DMS 273 (cell line): ENCODE measurements at regions not wholly inside any gene's neighbourhood (a gene's known extent, or its start where the extent isn't known, plus 50 kb on each side); places are given as distances from the start of the nearest gene placed in this dataset.

Experiments
- DNase-seq: peaks from one replicate; lab custom pipeline; 2025; ENCODE audit not compliant: unreplicated experiment; lab: John Stamatoyannopoulos, UW

GRCh38 chr1:191561276-191561675 lies 597.0 kb upstream of the RGS18 start:
- DNase-seq: no peak

- DNase-seq: no peak
These were observed 594.0 kb upstream of the RGS18 start for GRCh38 chr1:191564275-191564674.

DNA sequence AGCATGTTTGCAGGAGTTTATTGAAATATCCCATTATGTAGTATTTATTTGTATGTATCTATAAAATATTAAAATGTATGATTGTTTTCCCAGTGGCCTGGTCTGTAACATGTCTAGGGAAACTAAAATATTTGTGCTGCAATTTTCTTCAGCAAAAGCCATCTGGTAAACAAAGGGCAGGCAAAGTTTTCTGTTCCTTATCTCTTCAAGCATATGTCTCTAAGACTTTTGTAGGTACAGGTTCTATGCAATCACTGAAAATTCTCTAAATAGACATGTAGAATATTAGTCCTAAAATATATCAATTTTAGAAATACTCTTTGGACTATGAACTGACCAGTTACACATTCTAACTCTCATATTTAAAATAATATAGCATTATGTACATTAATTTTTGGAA lies 585.8 kb upstream of the RGS18 start:
- DNase-seq: no peak

- DNase-seq: no peak
These were observed 583.1 kb upstream of the RGS18 start for GRCh38 chr1:191575180-191575579.

- DNase-seq: no peak
These were observed 582.5 kb upstream of the RGS18 start for GRCh38 chr1:191575746-191576145.

GRCh38 chr1:191577213-191577612 lies 581.0 kb upstream of the RGS18 start:
- no peak for DNase-seq

DNA sequence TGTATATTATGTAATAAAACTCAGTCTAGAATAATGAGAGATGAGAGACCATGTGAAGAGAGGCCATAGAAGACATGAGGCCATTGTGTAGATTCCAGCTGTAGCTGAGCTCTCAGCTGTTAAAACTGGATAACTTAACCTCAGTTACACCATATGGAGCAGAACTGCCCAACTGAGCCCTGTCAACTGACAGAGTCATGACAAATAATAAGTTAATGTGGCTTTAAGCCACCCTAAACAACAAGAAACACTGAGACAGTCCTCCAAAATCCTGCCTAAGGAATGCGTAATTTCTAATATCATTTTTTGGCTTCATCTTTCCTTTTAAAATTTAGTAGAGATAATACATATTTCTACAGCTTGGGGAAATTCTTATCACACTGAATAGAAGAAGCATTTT lies 580.0 kb upstream of the RGS18 start:
- DNase-seq: no peak

DNA sequence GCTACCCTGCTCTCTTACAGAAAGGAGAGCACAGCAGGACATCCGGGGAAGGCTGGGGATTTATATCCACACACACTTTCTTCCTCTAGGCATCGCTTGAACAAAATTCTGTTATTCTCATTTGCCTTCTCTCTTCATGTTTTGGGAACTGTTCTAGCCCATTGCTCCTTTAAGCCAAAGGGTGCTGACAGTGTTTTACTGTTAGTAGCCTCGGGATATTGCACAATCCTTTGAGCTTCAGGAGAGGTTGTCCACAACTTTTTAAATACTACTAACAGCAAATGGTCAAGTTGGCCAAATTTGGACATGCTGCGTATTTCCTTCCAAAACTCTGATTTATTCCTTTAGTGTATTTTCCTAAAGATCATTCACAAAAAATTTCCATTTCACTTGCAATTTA lies 579.2 kb upstream of the RGS18 start:
- DNase-seq: no peak

DNA sequence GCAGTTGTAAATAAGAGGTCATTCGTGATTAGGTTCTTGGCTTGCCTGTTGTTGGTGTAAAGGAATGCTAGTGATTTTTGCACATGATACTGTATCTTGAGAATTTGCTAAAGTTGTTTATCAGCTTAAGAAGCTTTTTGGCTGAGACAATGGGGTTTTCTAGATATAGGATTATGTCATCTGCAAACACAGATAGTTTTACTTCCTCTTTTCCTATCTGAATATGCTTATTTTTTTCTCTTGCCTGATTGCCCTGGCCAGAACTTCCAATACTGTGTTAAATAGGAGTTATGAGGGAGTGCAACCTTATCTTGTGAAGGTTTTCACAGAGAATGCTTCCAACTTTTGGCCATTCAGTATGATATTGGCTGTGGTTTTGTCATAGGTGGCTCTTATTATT lies 576.1 kb upstream of the RGS18 start:
- DNase-seq: no peak

DNA sequence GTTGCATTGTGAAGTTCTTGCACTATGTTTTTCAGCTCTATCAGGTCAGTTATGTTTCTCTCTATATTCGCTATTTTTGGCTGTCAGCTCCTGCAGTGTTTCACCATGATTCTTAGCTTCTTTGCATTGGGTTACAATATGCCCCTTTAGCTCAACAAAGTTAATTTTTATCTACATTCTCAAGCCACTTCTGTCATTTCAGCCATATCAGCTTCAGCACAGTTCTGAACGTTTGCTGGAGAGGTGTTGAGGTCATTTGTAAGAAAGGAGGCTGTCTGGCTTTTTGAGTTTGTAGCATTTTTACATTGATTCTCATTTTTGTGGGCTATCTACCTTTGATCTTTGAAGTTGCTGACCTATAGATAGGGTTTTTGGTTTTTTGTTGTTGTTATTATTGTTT lies 573.2 kb upstream of the RGS18 start:
- no peak for DNase-seq

- DNase-seq: no peak
These were observed 569.4 kb upstream of the RGS18 start for GRCh38 chr1:191588905-191589304.

DNA sequence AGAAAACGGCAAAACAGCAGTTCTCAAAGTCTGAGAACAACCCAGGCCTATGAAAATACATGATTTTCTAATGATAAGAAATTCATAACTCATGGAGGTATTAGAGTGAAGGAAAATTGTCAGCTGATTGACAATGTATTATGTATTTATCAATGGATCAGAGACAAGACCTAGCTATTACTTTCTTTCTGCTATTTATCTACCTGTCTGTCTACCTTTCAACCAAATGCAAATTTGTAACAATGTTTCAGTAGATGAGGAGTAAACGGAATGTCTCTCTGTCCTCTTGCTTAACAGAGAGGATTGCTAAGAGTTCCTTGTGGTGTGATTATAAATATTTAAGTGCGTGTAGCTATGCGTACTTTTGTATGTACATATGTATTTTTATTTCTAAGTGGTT lies 568.7 kb upstream of the RGS18 start:
- no peak for DNase-seq

GRCh38 chr1:191590578-191590977 lies 567.7 kb upstream of the RGS18 start:
- no peak for DNase-seq

DNA sequence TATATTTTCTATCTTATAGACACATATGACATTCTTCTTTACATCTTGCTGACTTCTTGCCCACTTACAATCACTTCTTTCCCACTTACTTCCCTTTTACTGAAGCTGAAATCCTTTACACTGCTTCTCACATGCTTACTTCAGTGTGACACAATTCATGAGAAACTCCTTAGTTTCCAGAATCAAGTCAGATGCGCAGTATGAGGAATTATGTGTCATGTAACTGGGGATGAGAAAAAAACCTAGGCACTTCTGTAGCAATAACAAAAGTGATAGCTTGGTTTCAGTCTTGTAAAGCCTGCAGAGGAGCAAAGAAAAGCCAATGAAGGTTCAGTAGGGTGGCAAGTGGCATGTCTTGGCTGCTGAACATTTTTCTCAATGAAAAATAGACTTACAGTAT lies 566.2 kb upstream of the RGS18 start:
- DNase-seq: no peak

- DNase-seq: no peak
These were observed 565.4 kb upstream of the RGS18 start for GRCh38 chr1:191592907-191593306.

DNA sequence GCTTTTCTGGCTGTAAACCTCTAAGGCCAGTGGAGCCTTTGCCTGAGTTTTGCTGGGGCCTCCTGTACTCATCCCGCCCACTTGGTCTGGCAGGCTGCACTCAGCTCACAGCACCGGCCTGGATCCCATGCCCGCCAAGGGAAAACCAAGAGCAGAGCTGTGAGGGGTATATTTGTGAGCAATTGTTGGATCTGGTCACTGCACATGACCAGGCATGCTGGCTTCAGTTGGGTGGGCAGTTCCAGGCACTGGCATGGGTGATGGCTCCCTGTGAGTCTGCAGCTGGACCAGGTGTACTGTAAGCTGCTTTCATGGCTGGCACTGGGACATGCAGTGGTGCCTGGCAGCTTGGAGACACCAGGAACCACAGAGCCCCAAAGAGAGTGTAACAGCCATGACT lies 563.1 kb upstream of the RGS18 start:
- no peak for DNase-seq

DNA sequence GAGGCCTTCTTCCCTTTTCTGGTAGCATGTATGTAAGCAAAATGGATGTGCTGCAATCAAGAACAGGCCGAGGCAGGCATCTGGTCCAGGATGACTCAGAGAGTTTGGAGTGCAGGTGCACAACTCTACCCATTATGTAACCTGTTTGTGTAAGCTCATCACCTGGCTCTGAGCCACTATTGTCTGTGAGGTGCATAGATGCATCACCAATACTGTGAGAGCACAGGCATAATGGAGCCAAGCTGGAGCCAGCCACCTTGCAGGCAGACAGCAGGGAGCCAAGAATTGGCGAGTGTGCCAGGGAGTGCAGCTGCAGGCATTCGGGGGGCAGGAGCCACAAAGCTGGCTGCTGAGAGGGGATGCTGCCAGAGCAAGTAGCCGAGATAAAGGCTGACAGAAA lies 549.9 kb upstream of the RGS18 start:
- peak; percentile 1 for DNase-seq

GRCh38 chr1:191609305-191609704 lies 549.0 kb upstream of the RGS18 start:
- no peak for DNase-seq

DNA sequence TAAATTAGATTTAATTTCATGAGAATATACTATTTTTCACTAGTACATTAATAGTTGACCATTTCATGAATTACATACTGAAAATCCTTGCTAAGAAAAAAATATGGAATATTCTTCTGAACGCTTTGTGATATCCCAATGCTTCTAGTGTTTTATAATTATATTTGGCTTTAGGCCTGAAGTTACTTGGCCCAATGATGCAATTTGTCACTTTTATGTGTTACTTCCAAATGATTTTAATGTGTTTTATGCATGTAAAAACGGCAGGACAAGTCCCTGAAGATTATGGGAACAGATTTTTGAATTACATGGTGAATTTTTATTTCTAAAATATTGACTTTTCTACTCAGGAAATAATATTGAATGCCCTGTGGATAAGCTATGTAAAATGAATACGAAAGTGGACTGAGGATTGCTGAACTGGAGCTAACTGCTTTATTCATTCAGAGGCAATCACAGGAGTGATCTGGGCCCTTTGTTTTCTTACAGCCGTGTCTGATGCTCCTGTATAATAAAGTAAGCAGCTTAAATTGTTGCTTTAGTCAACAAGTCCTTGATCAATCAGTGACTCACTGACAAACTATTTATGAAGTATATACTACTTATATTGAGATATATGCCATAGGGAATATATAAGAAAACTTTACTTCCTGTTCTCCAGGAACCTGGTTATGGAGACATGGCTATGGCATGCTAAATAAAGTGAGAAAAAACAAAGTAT lies 543.0 kb upstream of the RGS18 start:
- DNase-seq: no peak

GRCh38 chr1:191618181-191618580 lies 540.1 kb upstream of the RGS18 start:
- DNase-seq: no peak

DNA sequence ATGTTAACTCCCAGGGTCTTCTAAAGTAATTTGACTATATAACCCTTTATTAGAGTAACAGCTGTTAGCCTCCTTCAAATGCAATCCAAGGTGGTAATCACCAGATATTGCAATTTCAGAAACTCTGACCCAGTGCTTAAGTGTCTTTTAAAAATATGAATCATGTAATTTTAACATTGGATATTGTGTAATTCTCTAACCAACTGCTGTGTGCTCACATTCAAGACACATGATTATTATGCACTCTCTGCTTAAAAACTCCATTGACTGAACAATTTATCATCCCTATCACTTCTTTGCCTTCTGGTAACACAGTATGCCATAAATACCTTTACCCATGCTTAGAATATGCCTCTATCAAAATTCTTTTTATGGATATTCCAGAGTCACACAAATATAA lies 537.4 kb upstream of the RGS18 start:
- no peak for DNase-seq

DNA sequence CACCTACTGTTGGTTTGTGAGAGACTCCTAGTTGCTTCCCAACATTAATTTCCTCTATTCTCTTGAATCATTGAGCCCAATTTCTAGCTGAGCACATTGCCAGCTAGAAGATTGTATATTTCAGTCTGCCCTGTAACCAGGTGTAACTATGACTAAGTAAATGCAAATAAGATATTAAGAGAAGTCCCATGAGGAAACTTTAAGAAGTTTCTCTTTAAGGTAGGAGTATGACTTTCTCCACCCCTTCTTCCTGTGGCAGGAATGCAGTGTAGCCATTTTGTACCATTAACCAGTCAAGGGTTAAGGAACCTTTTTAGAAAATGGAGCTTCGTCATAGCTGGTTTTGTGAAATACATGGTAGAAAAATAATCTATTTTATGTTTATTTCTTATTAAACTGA lies 534.2 kb upstream of the RGS18 start:
- DNase-seq: no peak

- DNase-seq: no peak
These were observed 528.4 kb upstream of the RGS18 start for GRCh38 chr1:191629836-191630235.
